Tibial nerve (tissue), 4 donors: ENCODE measurements at regions not wholly inside any gene's neighbourhood (a gene's known extent, or its start where the extent isn't known, plus 50 kb on each side); places are given as distances from the start of the nearest gene placed in this dataset.

Experiments used
- DNase-seq, 2 donors: peaks; one replicate each; pipeline ENCODE4 v3.0.0-alpha.2; 2019; ENCODE audit warnings: low spot score in 2 of 2
- H3K27ac ChIP-seq, 4 donors: fragments of 200-600 bp; sonication (generic) in 3 of 4; one replicate each; pipeline ENCODE4 v1.5.1; 2017 to 2019; ENCODE audit warnings: mild to moderate bottlenecking in 1 of 4
- H3K27me3 ChIP-seq, 2 donors: fragments of 200-600 bp; sonication (generic) in 1 of 2; one replicate each; pipeline versions ENCODE4 v1.5.1 to v1.6.0; 2017 to 2019
- H3K36me3 ChIP-seq, 3 donors: fragments of 200-600 bp; sonication (generic); one replicate each; pipeline ENCODE4 v1.5.1; 2018 to 2019
- H3K4me1 ChIP-seq, 4 donors: fragments of 200-600 bp; sonication (generic) in 3 of 4; one replicate each; pipeline ENCODE4 v1.5.1; 2017 to 2019
- H3K4me3 ChIP-seq, 4 donors: fragments of 200-600 bp; sonication (generic) in 3 of 4; one replicate each; pipeline ENCODE4 v1.5.1; 2017 to 2019; ENCODE audit warnings: mild to moderate bottlenecking in 1 of 4, moderate library complexity in 1 of 4
- H3K9me3 ChIP-seq, 4 donors: fragments of 200-600 bp; sonication (generic) in 3 of 4; one replicate each; pipeline ENCODE4 v1.5.1; 2017 to 2019
- EP300 ChIP-seq, 2 donors: sonication (generic); formaldehyde crosslinking; IDR thresholded peaks; one replicate each; pipeline ENCODE4 v1.6.1; 2017; ENCODE audit warnings: antibody characterized with exemption in 2 of 2, mild to moderate bottlenecking in 1 of 2
- POLR2A ChIP-seq, 2 donors: fragments of 450-650 bp; IDR thresholded peaks; one replicate each; pipeline ENCODE4 v1.6.1; 2017; ENCODE audit warnings: antibody characterized with exemption in 2 of 2, mild to moderate bottlenecking in 2 of 2, moderate library complexity in 2 of 2
- WGBS, 2 donors: methylation state at CpG; one replicate each; pipeline ENCODE4 v1.1.5; 2018; 5-methylcytosine and 5-hydroxymethylcytosine counted together
- TF ChIP-seq, protein P1 (sequence below), 5 experiments: fragments of 200-600 bp in 3 of 5; fragments of 450-650 bp in 2 of 5; sonication (generic) in 3 of 5; IDR thresholded peaks; one replicate each; pipeline ENCODE4 v1.5.1; 2016 to 2019; ENCODE audit warnings: antibody characterized with exemption in 5 of 5, mild to moderate bottlenecking in 3 of 5, moderate library complexity in 2 of 5

DNA sequence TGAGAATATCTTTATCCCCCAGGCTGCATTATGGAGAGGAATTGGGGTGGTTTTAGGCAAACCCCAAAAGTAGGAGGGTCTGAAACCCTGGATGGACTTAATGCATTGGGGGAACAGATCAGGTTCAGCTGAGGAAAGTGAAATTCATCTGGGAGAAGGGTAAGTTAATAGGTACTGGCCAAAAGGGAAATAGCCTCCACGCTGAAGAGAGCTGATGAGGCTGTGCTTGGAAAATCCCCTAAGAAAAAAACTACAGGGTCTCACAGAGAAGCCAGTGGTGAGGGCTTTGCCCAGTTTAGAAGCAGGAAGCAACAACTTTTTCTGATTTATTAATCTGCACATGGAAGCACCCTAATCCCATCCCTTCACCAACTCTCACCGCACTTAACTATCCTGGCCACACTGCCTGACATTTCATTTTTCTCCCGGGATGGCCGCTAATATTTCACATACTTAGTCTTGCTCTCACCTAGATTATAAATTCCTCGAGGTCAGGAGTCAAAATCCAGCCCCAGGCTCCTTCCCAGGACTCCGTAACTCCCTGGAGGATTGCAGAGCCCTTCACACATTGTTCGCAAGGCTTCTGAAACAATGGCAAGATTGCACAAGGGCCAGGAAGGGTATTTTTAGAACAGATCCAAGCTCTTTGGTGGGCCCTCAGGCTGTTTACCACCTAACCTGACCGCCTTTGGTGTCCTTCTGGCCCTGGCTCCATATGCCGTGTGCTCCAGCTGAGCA lies 60.9 kb upstream of the TARBP1 start:
- Histone ChIP-seq H3K4me1 (peaks cover 13 to 71% (median 46%) of the 10 kb centered on the region in 4 donors), H3K9me3 (no peaks in the 10 kb centered on the region), H3K4me3 (no peak overlapping the region), H3K27me3 (no peaks in the 10 kb centered on the region), H3K27ac (peak overlapping the region in 2 of 4 donors; percentile 98 to 99), H3K36me3 (no peaks in the 10 kb centered on the region)
- 83 to 89% methylated on average over 9 of the region's 9 CpGs for WGBS, 2 donors
- no peak for DNase-seq
- TF ChIP-seq, protein P1, sequence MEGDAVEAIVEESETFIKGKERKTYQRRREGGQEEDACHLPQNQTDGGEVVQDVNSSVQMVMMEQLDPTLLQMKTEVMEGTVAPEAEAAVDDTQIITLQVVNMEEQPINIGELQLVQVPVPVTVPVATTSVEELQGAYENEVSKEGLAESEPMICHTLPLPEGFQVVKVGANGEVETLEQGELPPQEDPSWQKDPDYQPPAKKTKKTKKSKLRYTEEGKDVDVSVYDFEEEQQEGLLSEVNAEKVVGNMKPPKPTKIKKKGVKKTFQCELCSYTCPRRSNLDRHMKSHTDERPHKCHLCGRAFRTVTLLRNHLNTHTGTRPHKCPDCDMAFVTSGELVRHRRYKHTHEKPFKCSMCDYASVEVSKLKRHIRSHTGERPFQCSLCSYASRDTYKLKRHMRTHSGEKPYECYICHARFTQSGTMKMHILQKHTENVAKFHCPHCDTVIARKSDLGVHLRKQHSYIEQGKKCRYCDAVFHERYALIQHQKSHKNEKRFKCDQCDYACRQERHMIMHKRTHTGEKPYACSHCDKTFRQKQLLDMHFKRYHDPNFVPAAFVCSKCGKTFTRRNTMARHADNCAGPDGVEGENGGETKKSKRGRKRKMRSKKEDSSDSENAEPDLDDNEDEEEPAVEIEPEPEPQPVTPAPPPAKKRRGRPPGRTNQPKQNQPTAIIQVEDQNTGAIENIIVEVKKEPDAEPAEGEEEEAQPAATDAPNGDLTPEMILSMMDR (IDR thresholded peaks at IDR 0.05): no peak
- TF ChIP-seq EP300 (IDR thresholded peaks at IDR 0.05) (no peak), POLR2A (IDR thresholded peaks at IDR 0.05) (no peak)

DNA sequence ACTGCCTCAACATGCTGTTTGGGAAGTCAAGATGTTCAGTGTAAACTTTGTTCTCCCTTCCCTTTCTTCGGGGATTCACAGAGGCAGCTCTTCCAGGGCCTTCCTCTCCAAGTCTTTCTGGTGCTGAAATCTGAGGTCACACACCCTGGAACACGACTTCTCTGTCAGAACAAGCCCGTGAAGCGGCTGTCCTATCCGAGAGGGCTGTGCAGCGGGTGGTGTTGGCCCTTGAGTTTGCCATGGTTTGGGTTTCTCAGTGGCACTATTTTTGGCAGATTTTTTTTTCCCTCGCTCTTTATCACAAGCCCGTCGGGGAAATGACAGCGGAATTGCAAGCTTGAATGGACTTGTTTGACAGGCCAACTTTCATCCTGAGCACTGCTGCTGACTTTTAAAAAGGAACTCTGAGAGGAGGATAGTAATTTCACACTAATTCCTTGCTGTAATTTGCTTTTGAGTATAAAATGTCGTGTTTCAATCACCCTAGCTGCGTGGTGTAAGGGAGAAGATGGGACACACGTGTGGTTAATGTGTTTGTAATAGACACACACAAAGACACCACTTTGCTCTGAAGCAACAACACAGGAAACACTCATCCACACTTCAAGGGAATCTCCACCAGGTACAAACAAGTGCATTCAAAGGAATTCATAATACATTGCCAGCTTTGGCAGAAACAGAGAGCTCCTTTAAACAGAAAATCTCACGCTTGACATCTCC lies 60.1 kb upstream of the TARBP1 start:
- H3K27ac ChIP-seq: peak overlapping the region in 3 of 4 donors; percentile 72 to 99 (median 98)
- WGBS, 2 donors: 43 to 60% methylated on average over 14 of the region's 14 CpGs
- H3K4me3 ChIP-seq: no peak overlapping the region
- no peak for DNase-seq
- peaks cover 14 to 71% (median 50%) of the 10 kb centered on the region in 4 donors for H3K4me1 ChIP-seq
- TF ChIP-seq POLR2A (IDR thresholded peaks at IDR 0.05) (no peak), EP300 (IDR thresholded peaks at IDR 0.05) (peak in 1 of 2 donors; percentile 49)
- TF ChIP-seq, protein P1 (IDR thresholded peaks at IDR 0.05): no peak
- H3K27me3 ChIP-seq: no peaks in the 10 kb centered on the region
- no peaks in the 10 kb centered on the region for H3K36me3 ChIP-seq
- no peaks in the 10 kb centered on the region for H3K9me3 ChIP-seq

- Histone ChIP-seq H3K36me3 (no peaks in the 10 kb centered on the region), H3K27me3 (no peaks in the 10 kb centered on the region), H3K4me1 (peaks cover 12 to 71% (median 53%) of the 10 kb centered on the region in 4 donors), H3K9me3 (no peaks in the 10 kb centered on the region), H3K27ac (peak overlapping the region; percentile 79 to 99 (median 98)), H3K4me3 (no peak overlapping the region)
- DNase-seq: no peak
- WGBS, 2 donors: 85 to 88% methylated on average over 18 to 19 of the region's 19 CpGs
- TF ChIP-seq POLR2A (IDR thresholded peaks at IDR 0.05) (no peak), EP300 (IDR thresholded peaks at IDR 0.05) (no peak)
- TF ChIP-seq, protein P1 (IDR thresholded peaks at IDR 0.05): no peak
Measured at GRCh38 chr1:234538062-234538731, 59.2 kb upstream of the TARBP1 start.

GRCh38 chr1:234537236-234537635 lies 58.3 kb upstream of the TARBP1 start:
- no peak for TF ChIP-seq POLR2A (IDR thresholded peaks at IDR 0.05)
- TF ChIP-seq, protein P1 (IDR thresholded peaks at IDR 0.05): no peak
- Histone ChIP-seq H3K27ac (peak overlapping the region; percentile 79 to 99 (median 98)), H3K27me3 (no peaks in the 10 kb centered on the region), H3K4me1 (peaks cover 12 to 76% (median 62%) of the 10 kb centered on the region in 4 donors), H3K9me3 (no peaks in the 10 kb centered on the region), H3K4me3 (no peak overlapping the region), H3K36me3 (no peaks in the 10 kb centered on the region)
- 72 to 82% methylated on average over 5 of the region's 5 CpGs for WGBS, 2 donors
- DNase-seq: no peak
